ENCODE measurements at regions not wholly inside any gene's neighbourhood (a gene's known extent, or its start where the extent isn't known, plus 50 kb on each side); places are given as distances from the start of the nearest gene placed in this dataset.

DNA sequence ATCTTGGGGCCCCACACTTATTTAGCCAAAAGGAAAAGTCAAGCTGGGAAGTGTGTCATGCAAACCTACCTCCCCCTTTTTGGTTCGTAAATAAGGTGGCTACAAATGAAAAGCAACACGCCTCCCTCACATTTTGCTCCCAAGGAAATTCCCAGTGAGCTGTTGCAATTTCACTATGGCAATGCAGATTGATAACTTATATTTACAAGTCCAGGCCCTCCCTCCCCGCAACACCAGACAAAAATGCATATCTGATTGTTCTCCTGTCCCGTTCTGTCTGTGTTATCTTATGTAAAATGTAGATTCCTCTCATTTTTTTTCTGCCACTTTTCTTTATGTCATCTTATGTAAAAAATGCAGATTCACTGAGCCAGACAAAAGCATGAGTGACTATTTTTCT lies 1305.3 kb downstream of the SLITRK5 start:
- H3K4me3 Mint-ChIP-seq, result no peak overlapping the region
- H3K27me3 Mint-ChIP-seq (ENCODE audit: low read depth), result no peaks in the 10 kb centered on the region
- no peaks in the 10 kb centered on the region for H3K36me3 Mint-ChIP-seq (ENCODE audit: insufficient read depth in 2 of 2)
- H3K27ac Mint-ChIP-seq, result no peak overlapping the region
- peaks cover 0 to 5% of the 10 kb centered on the region in 2 donors for H3K9me3 Mint-ChIP-seq
- no peak for DNase-seq
- H3K4me1 Mint-ChIP-seq (ENCODE audit: low read depth), result no peaks in the 10 kb centered on the region
- ATAC-seq (replicated peaks in 1 of 2), result no peak

DNA sequence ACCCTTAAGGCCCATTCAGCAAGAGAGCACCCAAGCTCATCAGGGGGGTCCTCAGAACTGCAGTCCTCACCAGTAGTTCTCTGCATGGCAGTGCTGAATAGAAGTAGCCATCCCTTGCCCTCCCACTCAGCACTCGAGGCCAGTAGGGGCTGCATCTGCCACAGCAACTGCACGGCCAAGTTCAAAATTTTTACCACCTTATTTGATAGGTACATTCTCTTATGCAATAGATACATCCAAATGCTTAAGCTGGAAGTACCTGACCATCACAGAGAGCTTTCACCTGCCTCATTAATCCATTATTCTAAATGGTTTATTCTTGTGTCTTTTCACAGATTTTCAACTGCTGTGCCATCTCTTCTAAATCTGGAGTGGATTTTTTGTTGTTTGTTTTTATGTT lies 1307.4 kb downstream of the SLITRK5 start:
- peaks cover 0 to 2% of the 10 kb centered on the region in 2 donors for H3K9me3 Mint-ChIP-seq
- DNase-seq (no peak), ATAC-seq (replicated peaks in 1 of 2) (no peak)
- H3K4me3 Mint-ChIP-seq, result no peak overlapping the region
- no peak overlapping the region for H3K27ac Mint-ChIP-seq
- no peaks in the 10 kb centered on the region for H3K27me3 Mint-ChIP-seq (ENCODE audit: low read depth)
- H3K36me3 Mint-ChIP-seq (ENCODE audit: insufficient read depth in 2 of 2), result no peaks in the 10 kb centered on the region
- H3K4me1 Mint-ChIP-seq (ENCODE audit: low read depth), result no peaks in the 10 kb centered on the region

DNA sequence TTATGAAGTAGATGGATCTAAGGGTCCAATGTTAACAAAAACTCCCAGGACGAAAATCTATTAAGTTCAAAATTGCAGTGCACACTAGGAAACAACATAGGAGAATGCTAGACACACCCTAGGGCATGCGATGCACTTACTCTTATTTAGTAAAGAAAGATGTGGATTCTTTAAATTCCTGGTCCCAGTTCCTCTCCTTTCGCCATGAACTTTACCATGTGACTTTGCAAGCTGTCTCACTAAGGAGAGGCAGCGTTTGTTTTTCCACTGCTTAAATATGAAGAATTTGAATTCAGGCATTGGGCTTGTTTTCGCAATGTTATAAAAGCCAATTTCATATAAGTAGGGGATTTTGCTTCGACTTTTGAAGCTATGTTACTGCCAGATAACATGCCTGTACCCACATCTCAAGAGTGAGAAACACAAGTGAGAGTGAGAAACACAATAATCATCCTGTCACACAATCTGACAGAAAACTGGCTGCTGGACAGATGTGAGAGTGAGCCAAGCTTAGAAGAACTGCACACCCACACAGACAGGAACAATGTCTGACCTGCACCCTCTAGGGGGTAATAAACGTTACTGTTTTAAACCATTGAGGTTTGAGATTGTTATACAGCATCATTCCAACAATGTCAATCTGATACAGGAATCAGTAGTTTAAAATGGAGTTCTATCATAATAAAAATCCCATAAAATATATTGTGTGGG lies 1308.4 kb downstream of the SLITRK5 start:
- no peak for DNase-seq

DNA sequence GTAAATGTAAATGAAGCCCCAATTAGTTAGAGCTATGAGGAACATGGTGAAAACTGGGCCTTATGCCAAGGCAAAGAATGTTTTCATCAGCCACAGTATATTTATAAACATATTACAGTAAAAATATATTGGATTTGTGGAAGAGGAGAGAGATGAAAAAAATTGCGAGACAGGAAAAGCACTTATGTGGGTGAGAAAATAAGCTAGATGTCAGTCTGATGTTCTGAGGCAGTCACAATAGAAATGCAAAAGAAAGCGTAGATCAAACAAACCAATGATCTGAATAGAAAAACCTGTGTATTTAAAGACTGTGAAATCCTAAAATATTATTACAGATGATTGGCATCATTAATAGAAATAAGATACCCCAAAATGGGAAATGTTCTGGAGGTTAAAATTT lies 1332.5 kb downstream of the SLITRK5 start:
- ATAC-seq (replicated peaks in 1 of 2), result no peak
- Mint-ChIP-seq H3K27me3 (ENCODE audit: low read depth) (no peaks in the 10 kb centered on the region), H3K4me1 (ENCODE audit: low read depth) (no peaks in the 10 kb centered on the region), H3K9me3 (peaks cover 2 to 7% of the 10 kb centered on the region in 2 donors), H3K27ac (no peak overlapping the region), H3K4me3 (no peak overlapping the region), H3K36me3 (ENCODE audit: insufficient read depth in 2 of 2) (no peaks in the 10 kb centered on the region)
- DNase-seq, result no peak

More for the DNA sequence above, 1308.4 kb downstream of the SLITRK5 start:
- Mint-ChIP-seq H3K4me3 (no peak overlapping the region), H3K4me1 (ENCODE audit: low read depth) (no peaks in the 10 kb centered on the region), H3K27me3 (ENCODE audit: low read depth) (no peaks in the 10 kb centered on the region), H3K9me3 (peaks cover 0 to 2% of the 10 kb centered on the region in 2 donors), H3K36me3 (ENCODE audit: insufficient read depth in 2 of 2) (no peaks in the 10 kb centered on the region), H3K27ac (no peak overlapping the region)
- no peak for ATAC-seq (replicated peaks in 1 of 2)

DNA sequence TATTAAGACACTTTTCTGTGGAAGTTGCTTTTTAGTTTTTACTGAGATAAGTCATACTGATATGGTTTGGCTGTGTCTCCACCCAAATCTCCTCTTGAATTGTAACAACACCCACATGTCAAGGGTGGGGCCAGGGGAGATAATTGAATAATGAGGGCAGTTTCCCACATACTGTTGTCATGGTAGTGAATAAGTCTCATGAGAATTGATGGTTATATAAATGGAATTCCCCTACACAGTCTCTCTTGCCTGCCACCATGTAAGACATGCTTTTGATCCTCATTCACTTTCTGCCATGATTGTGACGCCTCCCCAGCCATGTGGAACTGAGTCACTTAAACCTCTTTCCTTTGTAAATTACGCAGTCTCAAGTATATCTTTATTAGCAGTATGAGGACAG lies 1340.4 kb downstream of the SLITRK5 start:
- H3K4me3 Mint-ChIP-seq, result no peak overlapping the region
- peaks cover 2 to 8% of the 10 kb centered on the region in 2 donors for H3K9me3 Mint-ChIP-seq
- no peak overlapping the region for H3K27ac Mint-ChIP-seq
- ATAC-seq (replicated peaks in 1 of 2) (no peak), DNase-seq (no peak)
- no peaks in the 10 kb centered on the region for H3K4me1 Mint-ChIP-seq (ENCODE audit: low read depth)
- no peaks in the 10 kb centered on the region for H3K27me3 Mint-ChIP-seq (ENCODE audit: low read depth)
- no peaks in the 10 kb centered on the region for H3K36me3 Mint-ChIP-seq (ENCODE audit: insufficient read depth in 2 of 2)

DNA sequence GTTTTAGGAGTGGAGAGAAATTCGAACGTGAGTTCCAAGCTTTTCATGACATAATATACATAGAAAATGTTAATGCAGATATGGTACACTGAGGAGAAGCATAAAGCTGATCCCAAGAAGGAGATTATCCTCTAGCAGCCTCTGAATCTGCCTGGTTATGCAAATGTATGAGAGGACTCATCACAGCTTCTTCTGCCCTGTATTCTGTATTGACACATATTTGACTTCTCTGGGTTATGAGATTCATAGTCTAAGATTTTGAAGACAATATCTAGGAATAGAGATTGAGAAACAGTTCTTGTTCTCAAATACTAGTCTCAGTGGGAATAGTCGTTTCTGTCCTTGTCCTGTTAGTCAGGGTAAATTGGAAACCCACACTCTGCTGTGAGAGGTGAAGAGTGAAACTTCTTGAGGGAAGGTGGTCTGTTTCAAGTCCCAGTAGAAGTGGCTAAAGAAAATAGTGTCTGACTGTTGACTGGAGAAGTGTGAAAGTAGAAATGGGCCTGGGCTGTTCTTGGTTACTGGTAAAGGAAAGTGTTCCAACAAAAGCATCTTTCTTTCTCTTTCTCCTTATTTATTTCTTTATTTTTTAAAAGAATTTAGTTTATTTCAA lies 1356.6 kb downstream of the SLITRK5 start:
- DNase-seq (no peak), ATAC-seq (replicated peaks in 1 of 2) (no peak)
- Mint-ChIP-seq H3K36me3 (ENCODE audit: insufficient read depth in 2 of 2) (peaks cover 0 to 8% of the 10 kb centered on the region in 2 donors), H3K4me1 (ENCODE audit: low read depth) (no peaks in the 10 kb centered on the region), H3K27ac (no peak overlapping the region), H3K4me3 (no peak overlapping the region), H3K27me3 (ENCODE audit: low read depth) (no peaks in the 10 kb centered on the region), H3K9me3 (peaks cover 15% of the 10 kb centered on the region in 2 donors)

DNA sequence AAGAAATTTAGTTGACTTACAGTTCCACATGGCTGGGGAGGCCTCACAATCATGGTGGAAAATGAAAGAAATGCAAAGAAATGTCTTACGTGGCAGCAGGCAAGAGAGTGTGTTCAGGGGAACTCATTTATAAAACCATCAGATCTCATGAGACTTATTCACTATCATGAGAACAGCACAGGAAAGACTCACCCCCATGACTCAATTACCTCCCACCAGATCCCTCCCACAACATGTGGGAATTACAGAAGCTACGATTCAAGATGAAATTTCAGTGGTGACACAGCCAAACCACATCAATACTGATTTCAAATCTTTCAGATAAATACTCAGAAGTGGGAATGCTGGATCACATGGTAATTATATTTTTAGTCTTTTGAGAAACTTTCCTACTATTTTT lies 1357.9 kb downstream of the SLITRK5 start:
- Mint-ChIP-seq H3K27me3 (ENCODE audit: low read depth) (no peaks in the 10 kb centered on the region), H3K9me3 (peaks cover 18 to 19% of the 10 kb centered on the region in 2 donors), H3K4me1 (ENCODE audit: low read depth) (no peaks in the 10 kb centered on the region), H3K4me3 (no peak overlapping the region), H3K27ac (no peak overlapping the region), H3K36me3 (ENCODE audit: insufficient read depth in 2 of 2) (peaks cover 0 to 6% of the 10 kb centered on the region in 2 donors)
- no peak for ATAC-seq (replicated peaks in 1 of 2)
- DNase-seq, result no peak

DNA sequence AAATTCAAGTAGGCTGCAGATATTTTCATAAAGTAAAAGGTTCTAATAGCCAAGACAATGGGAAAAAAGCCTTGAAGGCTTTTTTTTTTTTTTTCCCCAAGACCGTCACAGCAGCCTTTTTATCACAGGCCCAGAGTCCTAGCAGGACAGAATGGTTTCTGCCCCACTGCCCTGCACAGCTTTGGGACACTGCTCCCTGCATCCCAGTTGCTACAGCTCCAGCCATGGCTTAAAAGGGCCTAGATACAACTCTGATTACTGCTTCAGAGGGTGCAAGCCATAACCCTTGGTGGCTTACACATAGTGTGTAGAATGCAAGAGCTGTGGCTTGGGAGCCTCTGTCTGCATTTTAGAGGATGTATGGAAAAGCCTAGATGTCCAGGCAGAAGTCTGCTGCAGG lies 1362.8 kb downstream of the SLITRK5 start:
- Mint-ChIP-seq H3K4me1 (ENCODE audit: low read depth) (no peaks in the 10 kb centered on the region), H3K27me3 (ENCODE audit: low read depth) (no peaks in the 10 kb centered on the region), H3K4me3 (no peak overlapping the region), H3K27ac (no peak overlapping the region), H3K9me3 (peaks cover 9 to 16% of the 10 kb centered on the region in 2 donors), H3K36me3 (ENCODE audit: insufficient read depth in 2 of 2) (no peaks in the 10 kb centered on the region)
- ATAC-seq (replicated peaks in 1 of 2) (no peak), DNase-seq (no peak)

DNA sequence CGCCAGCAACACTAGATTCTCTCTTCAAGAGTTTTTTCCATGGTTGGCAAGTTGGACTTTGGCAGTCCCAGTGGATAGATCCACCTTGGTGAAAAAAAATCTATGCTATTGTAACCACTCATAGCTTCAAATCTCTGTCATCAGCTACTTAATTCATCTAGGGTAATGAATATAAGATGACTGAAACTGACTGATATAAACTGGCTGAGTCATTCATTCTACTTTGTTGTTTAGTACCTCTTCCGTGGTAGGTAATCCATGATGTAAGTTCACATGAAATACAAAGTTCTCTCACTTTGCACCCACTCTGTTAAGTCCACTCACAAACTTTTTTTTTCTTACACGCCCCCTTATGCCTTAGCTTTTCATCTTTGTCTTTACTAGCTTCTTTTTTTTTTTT lies 1381.5 kb downstream of the SLITRK5 start:
- Mint-ChIP-seq H3K36me3 (ENCODE audit: insufficient read depth in 2 of 2) (peaks cover 0 to 2% of the 10 kb centered on the region in 2 donors), H3K4me1 (ENCODE audit: low read depth) (no peaks in the 10 kb centered on the region), H3K27me3 (ENCODE audit: low read depth) (no peaks in the 10 kb centered on the region), H3K27ac (no peak overlapping the region), H3K9me3 (peaks cover 4 to 5% of the 10 kb centered on the region in 2 donors), H3K4me3 (no peak overlapping the region)
- DNase-seq (no peak), ATAC-seq (replicated peaks in 1 of 2) (no peak)

DNA sequence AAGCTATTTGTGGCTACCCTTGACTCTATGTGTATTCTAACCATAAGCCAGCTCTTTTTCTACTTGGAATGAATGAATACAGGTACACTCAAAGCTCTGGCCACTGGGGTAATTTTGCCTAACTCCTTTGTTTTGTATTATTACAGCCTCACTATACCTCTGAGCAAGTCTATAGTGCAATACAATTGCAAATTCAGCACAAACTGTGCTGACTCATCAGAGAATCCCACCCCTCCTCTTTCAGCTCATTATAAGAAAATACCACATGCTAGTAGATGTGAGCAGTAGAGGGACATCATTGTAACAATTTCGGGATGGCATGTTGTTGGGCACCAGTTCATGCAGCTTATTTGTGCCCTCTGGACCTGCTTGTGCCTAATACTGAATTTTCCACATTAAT lies 1382.2 kb downstream of the SLITRK5 start:
- H3K4me1 Mint-ChIP-seq (ENCODE audit: low read depth), result no peaks in the 10 kb centered on the region
- H3K9me3 Mint-ChIP-seq, result peaks cover 4 to 5% of the 10 kb centered on the region in 2 donors
- ATAC-seq (replicated peaks in 1 of 2), result no peak
- no peaks in the 10 kb centered on the region for H3K27me3 Mint-ChIP-seq (ENCODE audit: low read depth)
- peaks cover 0 to 2% of the 10 kb centered on the region in 2 donors for H3K36me3 Mint-ChIP-seq (ENCODE audit: insufficient read depth in 2 of 2)
- DNase-seq, result no peak
- no peak overlapping the region for H3K4me3 Mint-ChIP-seq
- no peak overlapping the region for H3K27ac Mint-ChIP-seq

DNA sequence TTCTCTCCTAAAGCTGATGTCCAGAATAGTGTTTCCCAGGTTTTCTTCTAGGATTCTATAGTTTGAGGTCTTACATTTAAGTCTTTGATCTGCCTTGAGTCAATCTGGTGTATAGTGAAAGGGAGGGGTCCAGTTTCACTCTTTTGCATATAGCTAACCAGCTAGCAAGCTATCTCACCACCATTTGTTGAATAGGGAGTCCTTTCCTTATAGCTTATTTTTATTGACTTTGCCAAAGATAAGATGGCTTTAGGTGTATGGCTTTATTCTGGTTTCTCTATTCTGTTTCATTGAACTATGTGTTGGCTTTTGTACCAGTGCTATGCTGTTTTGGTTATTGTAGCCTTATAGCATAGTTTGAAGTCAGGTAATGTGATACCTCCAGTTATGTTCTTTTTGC lies 1386.1 kb downstream of the SLITRK5 start:
- no peak overlapping the region for H3K4me3 Mint-ChIP-seq
- no peaks in the 10 kb centered on the region for H3K27me3 Mint-ChIP-seq (ENCODE audit: low read depth)
- peaks cover 6 to 11% of the 10 kb centered on the region in 2 donors for H3K9me3 Mint-ChIP-seq
- no peak overlapping the region for H3K27ac Mint-ChIP-seq
- DNase-seq, result no peak
- H3K4me1 Mint-ChIP-seq (ENCODE audit: low read depth), result no peaks in the 10 kb centered on the region
- peaks cover 0 to 5% of the 10 kb centered on the region in 2 donors for H3K36me3 Mint-ChIP-seq (ENCODE audit: insufficient read depth in 2 of 2)
- ATAC-seq (replicated peaks in 1 of 2), result no peak

DNA sequence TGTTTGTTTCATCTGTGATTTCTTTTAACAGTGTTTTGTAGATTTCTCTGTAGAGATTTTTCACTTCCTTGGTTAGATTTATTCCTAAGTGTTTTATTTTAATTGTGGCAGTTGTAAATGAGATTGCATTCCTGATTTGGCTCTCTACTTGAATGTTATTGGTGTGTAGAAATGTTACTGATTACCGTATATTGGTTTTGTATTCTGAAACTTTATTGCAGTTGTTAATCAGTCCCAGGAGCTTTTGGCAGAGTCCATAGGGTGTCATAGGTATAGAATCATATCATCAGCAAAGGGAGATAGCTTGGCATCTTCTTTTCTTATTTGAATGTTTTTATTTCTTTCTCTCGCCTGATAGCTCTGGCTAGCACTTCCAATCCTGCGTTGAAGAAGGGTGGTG lies 1386.7 kb downstream of the SLITRK5 start:
- DNase-seq, result no peak
- H3K4me3 Mint-ChIP-seq, result no peak overlapping the region

DNA sequence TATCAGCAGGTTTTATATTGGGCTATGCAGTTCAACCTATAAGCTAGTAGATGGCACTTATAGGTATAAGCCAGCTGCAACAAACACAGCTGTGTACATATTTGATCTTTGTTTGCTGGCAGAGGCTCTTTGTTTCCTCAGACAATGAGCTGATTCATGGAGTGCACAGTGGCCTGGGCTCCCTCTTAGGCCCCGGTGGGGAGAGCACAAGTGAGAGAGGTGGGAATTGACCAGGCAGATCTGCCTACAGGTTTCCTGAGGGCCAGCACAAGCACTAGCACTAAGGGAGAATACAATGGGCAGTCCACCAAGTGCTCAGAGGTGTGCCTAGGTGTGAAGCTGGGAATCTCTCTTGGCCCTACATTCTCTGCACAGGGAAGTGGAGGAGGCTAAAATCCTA lies 1390.7 kb downstream of the SLITRK5 start:
- Mint-ChIP-seq H3K27me3 (ENCODE audit: low read depth) (no peaks in the 10 kb centered on the region), H3K9me3 (peaks cover 3 to 11% of the 10 kb centered on the region in 2 donors), H3K4me1 (ENCODE audit: low read depth) (no peaks in the 10 kb centered on the region), H3K27ac (no peak overlapping the region), H3K4me3 (no peak overlapping the region), H3K36me3 (ENCODE audit: insufficient read depth in 2 of 2) (peaks cover 0 to 3% of the 10 kb centered on the region in 2 donors)
- ATAC-seq (replicated peaks in 1 of 2) (no peak), DNase-seq (no peak)

More for the DNA sequence above, 1386.7 kb downstream of the SLITRK5 start:
- Mint-ChIP-seq H3K9me3 (peaks cover 6 to 11% of the 10 kb centered on the region in 2 donors), H3K4me1 (ENCODE audit: low read depth) (no peaks in the 10 kb centered on the region), H3K27ac (no peak overlapping the region), H3K36me3 (ENCODE audit: insufficient read depth in 2 of 2) (peaks cover 0 to 5% of the 10 kb centered on the region in 2 donors), H3K27me3 (ENCODE audit: low read depth) (no peaks in the 10 kb centered on the region)
- ATAC-seq (replicated peaks in 1 of 2), result no peak
